Caco-2 (cell line): ENCODE measurements at regions not wholly inside any gene's neighbourhood (a gene's known extent, or its start where the extent isn't known, plus 50 kb on each side); places are given as distances from the start of the nearest gene placed in this dataset.

Experiments used
- BruUV-seq: library from RNA; stranded (reverse); fragments of 400-500 nt; replicated peaks from 2 replicates; lab custom pipeline; 2021; lab: Mats Ljungman, UMichigan
- CTCF ChIA-PET: fragments of 300-600 bp; sonication (Branson Sonifier 250); formaldehyde crosslinking; loops from one replicate; lab custom pipeline; 2022; ENCODE audit warnings: antibody characterized with exemption; lab: Charles Lee
- POLR2A ChIA-PET: fragments of 300-600 bp; sonication (Branson Sonifier 250); formaldehyde crosslinking; loops from one replicate; lab custom pipeline; 2022; ENCODE audit warnings: antibody characterized with exemption; lab: Charles Lee
- DNase-seq, 2 experiments: peaks; one replicate each; pipeline versions ENCODE4 v3.0.0 to v3.0.0-alpha.2; 2020 to 2022
- H3K27me3 ChIP-seq: replicated peaks from 2 replicates; pipeline ENCODE4 v1.6.0; 2011; ENCODE audit warnings: low read length; ENCODE audit not compliant: control insufficient read depth, insufficient read depth
- H3K36me3 ChIP-seq: 2 replicates; pipeline ENCODE4 v1.5.1; 2011; ENCODE audit warnings: low read length; ENCODE audit not compliant: control insufficient read depth, insufficient read depth
- H3K4me1 ChIP-seq: fragments of 250-450 bp; sonication (Bioruptor Pico); 2 replicates; pipeline ENCODE4 v1.5.1; 2020; ENCODE audit warnings: mild to moderate bottlenecking
- H3K4me3 ChIP-seq: 2 replicates; pipeline ENCODE4 v1.5.1; 2011; ENCODE audit warnings: low read depth, mild to moderate bottlenecking, control low read depth, low read length
- H3K9me3 ChIP-seq: fragments of 250-450 bp; sonication (Bioruptor Pico); 2 replicates; pipeline ENCODE4 v1.5.1; 2020; ENCODE audit warnings: mild to moderate bottlenecking, moderate library complexity
- H3K27ac Mint-ChIP-seq: one replicate; pipeline ENCODE4 v1.8.0; 2022; ENCODE audit warnings: mixed read lengths; ENCODE audit not compliant: unreplicated experiment
- H3K27me3 Mint-ChIP-seq: one replicate; pipeline ENCODE4 v1.8.0; 2022; ENCODE audit warnings: mixed read lengths; ENCODE audit not compliant: insufficient read depth, unreplicated experiment
- H3K36me3 Mint-ChIP-seq: one replicate; pipeline ENCODE4 v1.8.0; 2022; ENCODE audit warnings: mild to moderate bottlenecking, mixed read lengths; ENCODE audit not compliant: insufficient read depth, unreplicated experiment
- H3K4me1 Mint-ChIP-seq: one replicate; pipeline ENCODE4 v1.8.0; 2022; ENCODE audit warnings: low read depth, mixed read lengths; ENCODE audit not compliant: unreplicated experiment
- H3K4me3 Mint-ChIP-seq: one replicate; pipeline ENCODE4 v1.8.0; 2022; ENCODE audit warnings: mild to moderate bottlenecking, moderate library complexity, mixed read lengths; ENCODE audit not compliant: unreplicated experiment
- H3K9me3 Mint-ChIP-seq: one replicate; pipeline ENCODE4 v1.8.0; 2022; ENCODE audit warnings: mixed read lengths; ENCODE audit not compliant: unreplicated experiment
- CTCF ChIP-seq, 2 experiments: fragments of 200-600 bp in 1 of 2; IDR thresholded peaks; 1 replicate in 1 of 2; 2 replicates in 1 of 2; pipeline versions ENCODE4 v1.5.1 to v1.8.0; 2011 to 2022; ENCODE audit warnings: antibody characterized with exemption in 1 of 2, control low read depth in 1 of 2, inconsistent platforms in 1 of 2, low read depth in 1 of 2, low read length in 1 of 2, mild to moderate bottlenecking in 1 of 2, moderate library complexity in 1 of 2; ENCODE audit not compliant: insufficient read depth in 1 of 2, severe bottlenecking in 1 of 2, unreplicated experiment in 1 of 2
- intact Hi-C: fragments of 100-400 bp; cut with micrococcal nuclease; formaldehyde crosslinking; loops from one replicate; pipeline ENCODE4 v1.10.0; 2022; ENCODE audit not compliant: unreplicated experiment

DNA sequence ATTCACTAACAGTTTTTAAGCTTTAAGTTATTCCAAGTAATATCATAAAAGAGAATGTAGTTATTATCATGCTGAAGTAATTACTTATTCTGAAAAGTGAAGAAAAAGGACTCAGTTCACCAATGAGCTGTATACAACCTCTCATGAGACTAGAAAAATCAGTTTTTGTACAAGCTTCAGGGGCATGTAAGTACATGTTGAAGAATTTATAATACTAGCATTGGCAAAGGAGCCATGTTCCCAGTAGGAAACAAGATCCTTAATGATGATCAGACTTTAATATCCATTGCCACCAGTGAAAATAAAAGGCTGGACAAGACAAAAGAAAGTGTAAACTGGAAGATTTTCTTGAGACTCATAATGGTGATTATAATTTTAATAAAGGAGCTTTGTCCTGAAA, 532.8 kb downstream of the PLOD2 start:
- Histone ChIP-seq H3K4me3 (no peak overlapping the region), H3K27me3 (no peaks in the 10 kb centered on the region), H3K4me1 (no peaks in the 10 kb centered on the region), H3K9me3 (peaks cover 3% of the 10 kb centered on the region; the same call in 1 of the 2 replicates), H3K36me3 (no peaks in the 10 kb centered on the region)
- H3K4me1 Mint-ChIP-seq, result no peaks in the 10 kb centered on the region
- H3K9me3 Mint-ChIP-seq, result peaks cover 19% of the 10 kb centered on the region
- no peak overlapping the region for H3K27ac Mint-ChIP-seq
- TF ChIP-seq CTCF (IDR thresholded peaks at IDR 0.05; ENCODE audit: insufficient read depth in 1 of 2, low read depth in 1 of 2, low read length in 1 of 2, severe bottlenecking in 1 of 2, unreplicated experiment in 1 of 2), result no peak
- no peaks in the 10 kb centered on the region for H3K27me3 Mint-ChIP-seq
- CTCF ChIA-PET, result no interaction called here
- no peaks in the 10 kb centered on the region for H3K36me3 Mint-ChIP-seq
- BruUV-seq, result no TSS peak
- POLR2A ChIA-PET, result no interaction called here
- no peak for DNase-seq
- no peak overlapping the region for H3K4me3 Mint-ChIP-seq
- intact Hi-C loops, result no loop called here

DNA sequence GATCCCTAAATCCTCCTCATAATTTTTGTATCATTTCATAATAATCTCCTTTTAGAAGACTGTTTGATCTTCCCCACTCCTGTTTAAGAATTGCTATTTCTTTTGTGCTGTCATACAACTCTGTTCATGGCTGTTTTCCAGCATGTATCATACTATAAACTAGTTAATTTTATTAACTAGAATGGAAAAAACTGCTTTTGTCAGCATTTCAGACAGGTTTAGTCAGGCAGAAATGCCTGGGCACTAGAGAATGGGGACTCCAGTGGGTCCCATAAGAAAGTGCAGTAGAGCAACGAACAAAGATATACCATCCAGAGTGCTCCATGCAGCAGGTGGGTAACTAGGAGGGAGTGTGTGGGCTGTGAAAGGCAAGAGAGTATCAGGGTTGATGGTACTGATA, 523.9 kb downstream of the PLOD2 start:
- intact Hi-C loops, result no loop called here
- H3K27me3 Mint-ChIP-seq, result peaks cover 5% of the 10 kb centered on the region
- H3K27ac Mint-ChIP-seq, result no peak overlapping the region
- ChIA-PET POLR2A (no interaction called here), CTCF (no interaction called here)
- Histone ChIP-seq H3K36me3 (no peaks in the 10 kb centered on the region), H3K4me3 (no peak overlapping the region), H3K4me1 (no peaks in the 10 kb centered on the region), H3K27me3 (no peaks in the 10 kb centered on the region), H3K9me3 (no peaks in the 10 kb centered on the region)
- BruUV-seq, result no TSS peak
- no peak overlapping the region for H3K4me3 Mint-ChIP-seq
- DNase-seq, result no peak
- H3K36me3 Mint-ChIP-seq, result no peaks in the 10 kb centered on the region
- H3K9me3 Mint-ChIP-seq, result peaks cover 6% of the 10 kb centered on the region
- H3K4me1 Mint-ChIP-seq, result no peaks in the 10 kb centered on the region
- no peak for TF ChIP-seq CTCF (IDR thresholded peaks at IDR 0.05; ENCODE audit: insufficient read depth in 1 of 2, low read depth in 1 of 2, low read length in 1 of 2, severe bottlenecking in 1 of 2, unreplicated experiment in 1 of 2)

GRCh38 chr3:145639003-145639606, 521.9 kb downstream of the PLOD2 start:
- peaks cover 5% of the 10 kb centered on the region for H3K27me3 Mint-ChIP-seq
- no peak overlapping the region for H3K4me3 ChIP-seq
- no peaks in the 10 kb centered on the region for H3K4me1 Mint-ChIP-seq
- no peak for DNase-seq
- H3K36me3 ChIP-seq, result no peaks in the 10 kb centered on the region
- no peak for TF ChIP-seq CTCF (IDR thresholded peaks at IDR 0.05; ENCODE audit: insufficient read depth in 1 of 2, low read depth in 1 of 2, low read length in 1 of 2, severe bottlenecking in 1 of 2, unreplicated experiment in 1 of 2)
- no peaks in the 10 kb centered on the region for H3K36me3 Mint-ChIP-seq
- no peaks in the 10 kb centered on the region for H3K9me3 ChIP-seq
- no peaks in the 10 kb centered on the region for H3K4me1 ChIP-seq
- BruUV-seq, result no TSS peak
- no peak overlapping the region for H3K27ac Mint-ChIP-seq
- no peaks in the 10 kb centered on the region for H3K9me3 Mint-ChIP-seq
- no peaks in the 10 kb centered on the region for H3K27me3 ChIP-seq
- CTCF ChIA-PET, result interaction anchor here (0.5 kb wide), 1 partner anchor 520 kb away, joined by 3 read pairs; no protein-coding TSS in a partner anchor
- intact Hi-C loops, result no loop called here
- H3K4me3 Mint-ChIP-seq, result no peak overlapping the region
- POLR2A ChIA-PET, result no interaction called here
